Glomerular visceral epithelial cell (primary cell): ENCODE measurements at regions not wholly inside any gene's neighbourhood (a gene's known extent, or its start where the extent isn't known, plus 50 kb on each side); places are given as distances from the start of the nearest gene placed in this dataset.

Experiments
- DNase-seq: peaks from one replicate; pipeline ENCODE4 v3.0.0-alpha.2; 2016; ENCODE audit errors: extremely low spot score

- no peak for DNase-seq
These were observed 1196.3 kb upstream of the TMEM132C start for GRCh38 chr12:127070515-127071157.

- DNase-seq: no peak
These were observed 1192.8 kb upstream of the TMEM132C start for GRCh38 chr12:127074161-127074560.

- DNase-seq: no peak
These were observed 1191.0 kb upstream of the TMEM132C start for GRCh38 chr12:127075981-127076380.

GRCh38 chr12:127077262-127078045 lies 1189.5 kb upstream of the TMEM132C start:
- no peak for DNase-seq

- DNase-seq: no peak
These were observed 1188.2 kb upstream of the TMEM132C start for GRCh38 chr12:127078577-127079350.

- DNase-seq: no peak
These were observed 1187.3 kb upstream of the TMEM132C start for GRCh38 chr12:127079636-127080035.

GRCh38 chr12:127081058-127081457 lies 1185.9 kb upstream of the TMEM132C start:
- DNase-seq: no peak

- DNase-seq: peak; percentile 65
These were observed 1183.7 kb upstream of the TMEM132C start for GRCh38 chr12:127083008-127083949.

GRCh38 chr12:127101076-127101475 lies 1165.9 kb upstream of the TMEM132C start:
- no peak for DNase-seq

GRCh38 chr12:127106041-127106440 lies 1160.9 kb upstream of the TMEM132C start:
- no peak for DNase-seq

GRCh38 chr12:127106697-127107096 lies 1160.3 kb upstream of the TMEM132C start:
- no peak for DNase-seq

- peak; percentile 52 for DNase-seq
These were observed 1159.2 kb upstream of the TMEM132C start for GRCh38 chr12:127107744-127108143.

- peak; percentile 61 for DNase-seq
These were observed 1158.4 kb upstream of the TMEM132C start for GRCh38 chr12:127108360-127109215.

GRCh38 chr12:127113945-127114344 lies 1153.0 kb upstream of the TMEM132C start:
- DNase-seq: no peak

- no peak for DNase-seq
These were observed 1151.4 kb upstream of the TMEM132C start for GRCh38 chr12:127115468-127116035.

- no peak for DNase-seq
These were observed 1148.7 kb upstream of the TMEM132C start for GRCh38 chr12:127118251-127118650.

- DNase-seq: no peak
These were observed 1147.3 kb upstream of the TMEM132C start for GRCh38 chr12:127119600-127120140.

- no peak for DNase-seq
These were observed 1146.1 kb upstream of the TMEM132C start for GRCh38 chr12:127120851-127121250.

- no peak for DNase-seq
These were observed 1145.4 kb upstream of the TMEM132C start for GRCh38 chr12:127121494-127122084.
